Lung (tissue), 11 donors: ENCODE measurements at regions not wholly inside any gene's neighbourhood (a gene's known extent, or its start where the extent isn't known, plus 50 kb on each side); places are given as distances from the start of the nearest gene placed in this dataset.
A peak's percentile ranks its signal among the peaks of the same experiment; 100 is the strongest.
"Not testable (repeated sequence)": the region's sequence is repeated elsewhere in the genome, so short reads cannot be mapped to it uniquely, and the experiment has no call there.

Experiments
- ATAC-seq: fragments of 200-7000 bp; cut with Tn5 transposase; one replicate; pipeline ENCODE4 v1.9.1; 2020; ENCODE audit warnings: moderate number of reproducible peaks; ENCODE audit not compliant: insufficient read depth, low FRiP score
- DNase-seq, 3 donors: peaks; one replicate each; pipeline ENCODE4 v3.0.0-alpha.2; 2013 to 2017
- H3K27ac ChIP-seq, 2 donors: one replicate each; pipeline ENCODE4 v1.5.1; 2013; ENCODE audit warnings: mild to moderate bottlenecking in 2 of 2, moderate library complexity in 2 of 2, control low read depth in 1 of 2, inconsistent platforms in 1 of 2, low read depth in 1 of 2, low read length in 1 of 2
- H3K27me3 ChIP-seq, 3 donors: one replicate each; pipeline ENCODE4 v1.5.1; 2013; ENCODE audit warnings: low read length in 2 of 3; ENCODE audit not compliant: control insufficient read depth in 3 of 3, insufficient read depth in 3 of 3
- H3K36me3 ChIP-seq, 4 donors: one replicate each; pipeline ENCODE4 v1.5.1; 2013; ENCODE audit warnings: low read length in 4 of 4, mild to moderate bottlenecking in 1 of 4, moderate library complexity in 1 of 4; ENCODE audit not compliant: control insufficient read depth in 4 of 4, insufficient read depth in 4 of 4
- H3K4me1 ChIP-seq, 5 donors: one replicate each; pipeline ENCODE4 v1.5.1; 2013; ENCODE audit warnings: low read length in 5 of 5, mild to moderate bottlenecking in 2 of 5, moderate library complexity in 1 of 5; ENCODE audit not compliant: control insufficient read depth in 5 of 5, insufficient read depth in 5 of 5
- H3K4me3 ChIP-seq: one replicate; pipeline ENCODE4 v1.5.1; 2013; ENCODE audit warnings: mild to moderate bottlenecking, control low read depth, moderate library complexity
- H3K9ac ChIP-seq, 2 donors: one replicate each; pipeline ENCODE4 v1.5.1; 2013; ENCODE audit warnings: low read length in 2 of 2, control low read depth in 1 of 2; ENCODE audit not compliant: insufficient read depth in 1 of 2
- H3K9me3 ChIP-seq, 4 donors: one replicate each; pipeline ENCODE4 v1.5.1; 2013; ENCODE audit warnings: low read length in 3 of 4, mild to moderate bottlenecking in 1 of 4, moderate library complexity in 1 of 4; ENCODE audit not compliant: control insufficient read depth in 4 of 4, insufficient read depth in 3 of 4
- WGBS, 2 donors: extraction: QIAGEN DNeasy Blood & Tissue Kit; methylation state at CpG; one replicate each; pipeline ENCODE4 v1.1.7; 2013; 5-methylcytosine and 5-hydroxymethylcytosine counted together
- TF ChIP-seq, protein P1 (sequence below): IDR thresholded peaks from 2 replicates; pipeline ENCODE4 v1.5.1; 2012; ENCODE audit warnings: mild to moderate bottlenecking; ENCODE audit errors: control extremely low read depth, extremely low read depth
- donor health status: control.
- donor health status: control.
- donor health status: Bipolar disorder and iron deficiency.
- donor health status: healthy.
- donor health status: DM: yes; HTN: yes; CAD: no.

- H3K9me3 ChIP-seq, result no peaks in the 10 kb centered on the region
- no peaks in the 10 kb centered on the region for H3K4me1 ChIP-seq
- H3K27ac ChIP-seq, result no peak overlapping the region
- H3K9ac ChIP-seq, result no peak overlapping the region
- WGBS, 2 donors, result 23 to 44% methylated on average over 4 of the region's 4 CpGs
- H3K27me3 ChIP-seq, result no peaks in the 10 kb centered on the region
- TF ChIP-seq, protein P1, sequence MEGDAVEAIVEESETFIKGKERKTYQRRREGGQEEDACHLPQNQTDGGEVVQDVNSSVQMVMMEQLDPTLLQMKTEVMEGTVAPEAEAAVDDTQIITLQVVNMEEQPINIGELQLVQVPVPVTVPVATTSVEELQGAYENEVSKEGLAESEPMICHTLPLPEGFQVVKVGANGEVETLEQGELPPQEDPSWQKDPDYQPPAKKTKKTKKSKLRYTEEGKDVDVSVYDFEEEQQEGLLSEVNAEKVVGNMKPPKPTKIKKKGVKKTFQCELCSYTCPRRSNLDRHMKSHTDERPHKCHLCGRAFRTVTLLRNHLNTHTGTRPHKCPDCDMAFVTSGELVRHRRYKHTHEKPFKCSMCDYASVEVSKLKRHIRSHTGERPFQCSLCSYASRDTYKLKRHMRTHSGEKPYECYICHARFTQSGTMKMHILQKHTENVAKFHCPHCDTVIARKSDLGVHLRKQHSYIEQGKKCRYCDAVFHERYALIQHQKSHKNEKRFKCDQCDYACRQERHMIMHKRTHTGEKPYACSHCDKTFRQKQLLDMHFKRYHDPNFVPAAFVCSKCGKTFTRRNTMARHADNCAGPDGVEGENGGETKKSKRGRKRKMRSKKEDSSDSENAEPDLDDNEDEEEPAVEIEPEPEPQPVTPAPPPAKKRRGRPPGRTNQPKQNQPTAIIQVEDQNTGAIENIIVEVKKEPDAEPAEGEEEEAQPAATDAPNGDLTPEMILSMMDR, result no peak
- no peaks in the 10 kb centered on the region for H3K36me3 ChIP-seq
- DNase-seq, result peak in 1 of 3 donors; percentile 19
- no peak for ATAC-seq
- H3K4me3 ChIP-seq, result no peak overlapping the region
Observed at GRCh38 chr10:42707234-42707633, 68.9 kb upstream of the ZNF33B start.

DNA sequence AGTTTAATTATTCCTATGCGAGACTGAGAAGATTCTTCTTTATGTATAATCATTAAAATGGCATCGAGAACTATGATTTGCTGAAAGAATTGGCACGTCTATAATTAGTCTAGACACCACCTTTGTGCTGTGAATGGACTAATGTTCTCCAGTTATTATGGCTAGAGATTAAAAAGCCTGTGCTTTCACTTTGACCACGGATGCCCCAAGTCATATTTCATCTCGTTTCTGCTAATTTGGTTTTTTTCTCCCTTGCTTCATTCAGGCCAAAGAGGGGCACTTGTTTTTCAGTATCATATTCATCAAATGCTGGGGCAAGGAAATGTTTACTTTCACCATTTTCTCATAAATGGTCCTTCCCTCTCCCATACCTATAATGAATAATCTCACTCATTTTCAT is 63.3 kb upstream of the BMS1 start:
- H3K36me3 ChIP-seq, H3K9me3 ChIP-seq, H3K4me3 ChIP-seq, ATAC-seq, H3K9ac ChIP-seq, DNase-seq, H3K27ac ChIP-seq, H3K27me3 ChIP-seq, H3K4me1 ChIP-seq: not testable (repeated sequence)
- WGBS, 2 donors, result 59 to 62% methylated on average over 5 of the region's 5 CpGs

DNA sequence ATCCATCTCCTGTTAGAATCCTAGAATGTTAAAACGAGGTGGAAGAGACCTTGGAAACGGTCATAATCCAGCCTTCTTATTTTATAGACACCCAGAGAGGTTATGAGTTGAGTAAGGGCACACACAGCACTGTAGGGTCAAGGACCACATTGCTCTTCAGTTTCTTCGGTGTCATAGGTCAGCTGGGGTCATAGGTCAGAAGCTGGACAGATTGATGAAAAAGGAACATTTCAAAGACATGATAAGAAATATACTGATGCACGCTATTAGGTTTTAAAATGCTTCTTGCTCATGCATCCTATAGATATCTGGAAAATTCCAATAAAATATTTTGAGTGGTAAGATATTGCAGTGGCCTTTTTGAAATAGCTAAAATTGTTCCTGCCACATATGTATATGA is 60.0 kb upstream of the BMS1 start:
- Histone ChIP-seq H3K9ac (no peak overlapping the region), H3K27ac (no peak overlapping the region), H3K36me3 (no peaks in the 10 kb centered on the region), H3K27me3 (no peaks in the 10 kb centered on the region), H3K9me3 (no peaks in the 10 kb centered on the region), H3K4me3 (no peak overlapping the region), H3K4me1 (no peaks in the 10 kb centered on the region)
- 82 to 83% methylated on average over 4 of the region's 4 CpGs for WGBS, 2 donors
- TF ChIP-seq, protein P1, result no peak
- DNase-seq (no peak), ATAC-seq (no peak)

DNA sequence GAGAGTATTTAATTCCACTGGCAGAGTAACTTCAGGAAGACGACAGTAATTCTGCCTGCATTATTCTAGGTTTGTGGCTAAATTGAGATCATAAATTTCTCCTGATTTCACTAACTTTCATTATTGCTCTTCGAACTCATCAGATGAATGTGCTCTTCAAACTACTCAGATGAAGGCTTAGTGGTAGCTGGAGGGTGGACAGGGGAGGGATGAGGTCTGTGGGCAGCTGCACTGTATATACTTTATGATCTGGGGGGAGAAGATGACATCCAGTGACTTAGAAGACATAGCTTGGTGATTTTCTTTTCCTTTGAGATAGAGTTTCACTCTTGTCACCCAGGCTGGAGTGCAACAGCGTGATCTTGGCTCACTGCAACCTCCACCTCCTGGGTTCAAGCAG is 59.0 kb upstream of the BMS1 start:
- H3K36me3 ChIP-seq, H3K27ac ChIP-seq, ATAC-seq, H3K9ac ChIP-seq, H3K4me1 ChIP-seq, H3K9me3 ChIP-seq, DNase-seq, H3K4me3 ChIP-seq, H3K27me3 ChIP-seq: not testable (repeated sequence)
- 75 to 76% methylated on average over 3 of the region's 3 CpGs for WGBS, 2 donors

DNA sequence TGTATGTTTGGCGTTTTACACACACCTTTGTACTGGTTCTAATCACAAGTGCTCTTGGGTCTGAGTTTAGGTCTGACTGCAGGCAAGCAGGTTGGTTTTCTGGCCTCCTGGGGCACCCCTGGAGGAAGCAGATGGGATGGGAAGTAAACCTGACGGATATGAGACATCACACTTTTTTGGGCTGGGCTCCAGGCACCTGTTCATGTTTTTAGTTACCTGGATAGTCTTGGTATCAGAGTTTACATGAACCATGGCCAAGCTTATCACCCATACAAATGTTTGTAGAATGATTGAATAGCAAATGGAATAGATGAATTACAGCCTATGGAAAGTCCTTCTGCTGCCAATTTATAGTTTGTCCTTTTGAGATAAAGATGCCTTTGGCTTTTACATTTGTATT is 57.9 kb upstream of the BMS1 start:
- not testable (repeated sequence) for H3K36me3 ChIP-seq, H3K27ac ChIP-seq, H3K4me1 ChIP-seq, ATAC-seq, H3K9me3 ChIP-seq, H3K9ac ChIP-seq, DNase-seq, H3K4me3 ChIP-seq, H3K27me3 ChIP-seq
- 64 to 75% methylated on average over 2 of the region's 2 CpGs for WGBS, 2 donors
